ENCODE measurements at regions not wholly inside any gene's neighbourhood (a gene's known extent, or its start where the extent isn't known, plus 50 kb on each side); places are given as distances from the start of the nearest gene placed in this dataset.
"Not testable (repeated sequence)": the region's sequence is repeated elsewhere in the genome, so short reads cannot be mapped to it uniquely, and the experiment has no call there.

DNA sequence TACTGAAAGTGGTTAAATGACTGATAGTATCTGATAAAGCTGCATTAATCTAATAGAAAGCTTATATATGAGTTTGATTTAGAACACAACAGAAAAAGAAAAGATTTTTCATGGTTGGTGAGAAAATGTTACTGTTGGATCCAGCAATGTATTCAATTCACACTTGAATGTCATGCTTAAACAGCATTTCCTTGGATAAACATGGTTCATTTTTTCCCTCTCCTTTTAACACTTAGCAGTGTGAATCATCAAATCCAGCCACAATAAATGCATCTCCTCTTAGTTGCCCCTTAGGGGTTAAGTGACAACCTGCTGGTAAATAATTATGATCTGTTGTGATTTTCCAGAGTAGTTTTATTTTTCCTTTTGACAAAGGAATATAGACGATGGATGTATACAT, 74.9 kb upstream of the GRIP1 start:
- TF ChIP-seq POLR2A (IDR thresholded peaks at IDR 0.05) = no peak
- TF ChIP-seq, protein P1, sequence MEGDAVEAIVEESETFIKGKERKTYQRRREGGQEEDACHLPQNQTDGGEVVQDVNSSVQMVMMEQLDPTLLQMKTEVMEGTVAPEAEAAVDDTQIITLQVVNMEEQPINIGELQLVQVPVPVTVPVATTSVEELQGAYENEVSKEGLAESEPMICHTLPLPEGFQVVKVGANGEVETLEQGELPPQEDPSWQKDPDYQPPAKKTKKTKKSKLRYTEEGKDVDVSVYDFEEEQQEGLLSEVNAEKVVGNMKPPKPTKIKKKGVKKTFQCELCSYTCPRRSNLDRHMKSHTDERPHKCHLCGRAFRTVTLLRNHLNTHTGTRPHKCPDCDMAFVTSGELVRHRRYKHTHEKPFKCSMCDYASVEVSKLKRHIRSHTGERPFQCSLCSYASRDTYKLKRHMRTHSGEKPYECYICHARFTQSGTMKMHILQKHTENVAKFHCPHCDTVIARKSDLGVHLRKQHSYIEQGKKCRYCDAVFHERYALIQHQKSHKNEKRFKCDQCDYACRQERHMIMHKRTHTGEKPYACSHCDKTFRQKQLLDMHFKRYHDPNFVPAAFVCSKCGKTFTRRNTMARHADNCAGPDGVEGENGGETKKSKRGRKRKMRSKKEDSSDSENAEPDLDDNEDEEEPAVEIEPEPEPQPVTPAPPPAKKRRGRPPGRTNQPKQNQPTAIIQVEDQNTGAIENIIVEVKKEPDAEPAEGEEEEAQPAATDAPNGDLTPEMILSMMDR (IDR thresholded peaks at IDR 0.05) = no peak
- Histone ChIP-seq H3K27ac (no peak overlapping the region), H3K9me3 (no peaks in the 10 kb centered on the region), H3K4me3 (no peak overlapping the region), H3K4me1 (no peaks in the 10 kb centered on the region), H3K27me3 (no peaks in the 10 kb centered on the region), H3K36me3 (replicated peaks in 1 of 2; ENCODE audit: insufficient read depth in 1 of 2, low read depth in 2 of 2) (no peaks in the 10 kb centered on the region)
- DNase-seq (no peak), ATAC-seq (no peak)
- intact Hi-C loops (cut with DNase I) = no loop called here
- WGBS, 2 donors = 69 to 88% methylated on average over 1 of the region's 1 CpG

DNA sequence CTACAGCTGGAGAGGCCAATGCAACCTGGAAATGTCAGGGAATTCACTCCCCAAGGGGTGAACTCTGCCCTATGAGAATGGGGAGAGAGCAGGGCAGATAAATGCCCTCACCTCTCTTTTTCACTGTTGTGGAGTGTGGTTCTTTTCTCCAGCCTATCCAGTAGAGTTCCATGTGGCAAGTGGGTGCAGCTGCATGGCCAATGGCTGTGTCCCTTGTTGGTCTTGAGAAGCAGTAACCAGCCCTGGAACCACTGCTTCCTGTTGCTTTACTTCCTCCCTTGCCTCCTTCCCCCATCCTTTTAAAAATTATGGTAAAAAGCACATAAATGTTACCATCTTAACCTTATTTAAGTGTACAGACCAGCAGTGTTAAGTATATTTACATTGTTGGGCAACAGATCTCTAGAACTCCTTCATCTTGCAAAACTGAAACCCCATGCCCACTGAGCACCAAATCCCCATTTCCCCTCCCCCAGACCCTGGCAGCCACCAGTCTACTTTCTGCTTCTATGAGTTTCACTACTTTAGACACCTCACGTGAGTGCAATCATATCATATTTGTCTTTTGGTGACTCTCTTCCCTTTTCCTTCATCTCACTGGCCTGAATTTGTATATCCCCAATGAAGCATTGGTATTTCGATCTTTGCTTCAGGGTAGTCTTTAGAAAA, 77.0 kb upstream of the GRIP1 start:
- ATAC-seq (no peak), DNase-seq (no peak)
- intact Hi-C loops (cut with DNase I) = no loop called here
- 93 to 94% methylated on average over 2 of the region's 2 CpGs for WGBS, 2 donors
- H3K27me3 ChIP-seq = no peaks in the 10 kb centered on the region
- no peak overlapping the region for H3K4me3 ChIP-seq
- H3K4me1 ChIP-seq = no peaks in the 10 kb centered on the region
- H3K27ac ChIP-seq = no peak overlapping the region
- H3K9me3 ChIP-seq = no peaks in the 10 kb centered on the region
- H3K36me3 ChIP-seq (replicated peaks in 1 of 2; ENCODE audit: insufficient read depth in 1 of 2, low read depth in 2 of 2) = no peaks in the 10 kb centered on the region
- no peak for TF ChIP-seq POLR2A (IDR thresholded peaks at IDR 0.05)
- TF ChIP-seq, protein P1 (IDR thresholded peaks at IDR 0.05) = no peak

DNA sequence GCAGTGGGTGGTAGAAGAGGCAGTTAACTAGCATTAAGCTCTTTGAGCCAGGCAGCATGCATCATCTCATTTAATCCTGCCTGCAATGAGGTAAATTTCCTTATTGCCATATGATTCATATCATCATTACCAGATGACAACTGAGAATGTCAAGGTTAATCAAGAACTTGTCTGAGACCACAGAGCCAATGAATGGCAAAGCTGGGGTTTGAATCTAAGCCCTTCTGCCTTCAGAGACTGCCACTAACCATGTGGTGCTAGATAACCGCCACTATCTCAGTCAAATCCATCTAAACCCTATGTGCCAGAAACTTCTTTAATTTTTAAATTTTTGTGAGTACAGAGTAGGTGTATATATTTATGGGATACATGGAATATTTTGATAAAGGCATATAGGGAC, 77.8 kb upstream of the GRIP1 start:
- Histone ChIP-seq H3K36me3 (replicated peaks in 1 of 2; ENCODE audit: insufficient read depth in 1 of 2, low read depth in 2 of 2) (no peaks in the 10 kb centered on the region), H3K4me3 (no peak overlapping the region), H3K27ac (no peak overlapping the region), H3K4me1 (no peaks in the 10 kb centered on the region), H3K27me3 (no peaks in the 10 kb centered on the region), H3K9me3 (no peaks in the 10 kb centered on the region)
- DNase-seq (no peak), ATAC-seq (no peak)
- intact Hi-C loops (cut with DNase I) = no loop called here
- TF ChIP-seq, protein P1 (IDR thresholded peaks at IDR 0.05) = no peak
- TF ChIP-seq POLR2A (IDR thresholded peaks at IDR 0.05) = no peak
- WGBS, 2 donors = 90 to 96% methylated on average over 1 of the region's 1 CpG

DNA sequence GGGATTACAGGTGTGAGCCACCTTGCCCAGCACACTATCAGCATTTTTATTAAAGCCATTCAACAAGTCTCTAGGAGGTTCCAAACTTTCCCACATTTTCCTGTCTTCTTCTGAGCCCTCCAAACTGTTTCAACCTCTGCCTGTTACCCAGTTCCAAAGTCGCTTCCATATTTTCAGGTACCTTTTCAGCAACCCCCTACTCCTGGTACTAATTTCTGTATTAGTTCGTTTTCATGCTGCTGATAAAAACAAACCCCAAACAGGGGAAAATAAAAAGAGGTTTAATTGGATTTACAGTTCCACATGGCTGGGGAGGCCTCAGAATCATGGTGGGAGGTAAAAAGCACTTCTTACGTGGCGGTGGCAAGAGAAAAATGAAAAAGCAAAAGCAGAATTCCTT, 81.2 kb upstream of the GRIP1 start:
- DNase-seq; H3K4me3 ChIP-seq; H3K9me3 ChIP-seq; H3K36me3 ChIP-seq (replicated peaks in 1 of 2; ENCODE audit: insufficient read depth in 1 of 2, low read depth in 2 of 2); H3K27ac ChIP-seq; H3K4me1 ChIP-seq; intact Hi-C loops (cut with DNase I); ATAC-seq; H3K27me3 ChIP-seq: not testable (repeated sequence)
- WGBS, 2 donors = 80 to 85% methylated on average over 4 of the region's 4 CpGs

DNA sequence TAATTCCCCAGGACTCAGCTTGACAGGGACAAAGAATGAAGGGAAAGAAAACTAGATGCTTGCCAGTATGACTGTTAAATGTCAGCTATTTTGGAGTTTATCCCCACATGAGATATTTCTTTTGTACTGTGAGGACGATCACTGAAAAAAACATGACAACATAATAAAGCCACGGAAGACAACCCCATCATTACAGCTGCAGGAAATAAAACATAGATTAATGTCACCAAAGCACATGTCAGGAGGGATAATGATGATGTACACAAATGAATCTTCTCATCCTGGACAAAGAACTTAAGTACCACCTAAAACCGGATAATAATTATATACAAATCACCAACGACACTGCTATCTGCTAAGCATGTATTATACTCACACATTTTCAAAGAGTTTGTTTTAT, 84.6 kb upstream of the GRIP1 start:
- no peak for ATAC-seq

More for the DNA sequence above, 84.6 kb upstream of the GRIP1 start:
- Histone ChIP-seq H3K36me3 (replicated peaks in 1 of 2; ENCODE audit: insufficient read depth in 1 of 2, low read depth in 2 of 2) (no peaks in the 10 kb centered on the region), H3K9me3 (no peaks in the 10 kb centered on the region), H3K4me3 (no peak overlapping the region), H3K27ac (no peak overlapping the region), H3K4me1 (no peaks in the 10 kb centered on the region), H3K27me3 (no peaks in the 10 kb centered on the region)
- intact Hi-C loops (cut with DNase I) = no loop called here
- TF ChIP-seq, protein P1 (IDR thresholded peaks at IDR 0.05) = no peak
- no peak for TF ChIP-seq POLR2A (IDR thresholded peaks at IDR 0.05)
- WGBS, 2 donors = 80 to 85% methylated on average over 4 of the region's 4 CpGs
- DNase-seq = no peak
